ENCODE measurements at regions not wholly inside any gene's neighbourhood (a gene's known extent, or its start where the extent isn't known, plus 50 kb on each side); places are given as distances from the start of the nearest gene placed in this dataset.

DNA sequence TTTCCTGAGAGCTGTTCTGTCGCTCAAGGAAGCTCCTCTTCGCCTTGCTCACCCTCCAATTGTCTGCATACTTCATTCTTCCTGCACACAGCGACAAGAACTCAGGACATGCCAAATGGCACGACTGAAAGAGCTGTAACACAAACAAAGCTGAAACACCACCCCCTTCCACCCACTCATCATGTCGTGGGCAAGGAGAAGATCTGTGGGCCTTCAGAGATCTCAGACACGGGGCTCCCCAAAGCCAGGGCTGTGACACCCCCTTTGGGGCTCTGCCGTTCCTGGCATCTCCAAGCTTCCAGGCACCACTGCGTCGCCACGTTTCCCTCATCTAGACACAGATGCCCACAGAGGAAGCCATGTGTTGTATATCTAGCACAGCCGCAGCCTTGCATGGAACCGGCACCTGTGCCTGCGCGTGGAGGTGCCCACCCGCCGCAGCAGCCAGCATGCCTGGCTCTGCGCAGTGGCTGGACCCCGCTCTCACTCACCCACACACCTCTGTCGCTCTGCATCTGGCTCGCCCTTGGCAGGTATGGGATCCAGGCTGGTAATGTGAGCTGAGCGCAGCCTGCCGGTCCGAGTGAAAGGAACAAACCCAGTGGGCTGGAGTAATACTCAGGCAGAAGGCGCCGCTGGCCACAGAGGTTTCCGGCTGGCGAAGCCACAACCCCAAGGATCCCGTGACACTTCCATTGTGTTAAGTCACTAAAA is 676.4 kb upstream of the INTU start:
- Histone ChIP-seq H3K27me3 (replicated peaks in 1 of 2; ENCODE audit: control insufficient read depth in 2 of 2, insufficient read depth in 2 of 2, low read length in 1 of 2) (no peaks in the 10 kb centered on the region), H3K9ac (ENCODE audit: control insufficient read depth, insufficient read depth, low read length) (no peak overlapping the region), H2AFZ (ENCODE audit: control insufficient read depth, low read depth, low read length) (no peak overlapping the region), H3K4me3 (no peak overlapping the region), H3K4me2 (ENCODE audit: control insufficient read depth, insufficient read depth) (no peak overlapping the region), H4K20me1 (ENCODE audit: control insufficient read depth, insufficient read depth) (no peaks in the 10 kb centered on the region), H3K36me3 (ENCODE audit: control insufficient read depth in 2 of 2, insufficient read depth in 2 of 2, low read length in 1 of 2) (no peaks in the 10 kb centered on the region), H3K4me1 (ENCODE audit: control insufficient read depth, insufficient read depth, low read length) (no peaks in the 10 kb centered on the region), H3K9me3 (replicated peaks; ENCODE audit: control insufficient read depth, insufficient read depth, low read length) (no peaks in the 10 kb centered on the region), H3K27ac (ENCODE audit: control insufficient read depth, insufficient read depth) (no peak overlapping the region), H3K79me2 (ENCODE audit: control insufficient read depth, insufficient read depth, low read length) (no peaks in the 10 kb centered on the region)
- FAIRE-seq (no peak), ATAC-seq (no peak), DNase-seq (ENCODE audit: low read depth, low spot score) (no peak)
- ChIA-PET POLR2A (no interaction called here), RAD21 (ENCODE audit: unreplicated experiment) (no interaction called here), CTCF (no interaction called here), SMC1A (ENCODE audit: uncharacterized antibody, unreplicated experiment) (interaction anchor here (1.4 kb wide), 1 partner anchor 14 kb away, joined by 3 read pairs; no protein-coding TSS in a partner anchor)
- BruUV-seq (replicated peaks), result no TSS peak
- in situ Hi-C loops (cut with MboI), result no loop called here
- WGBS (ENCODE audit: insufficient coverage, insufficient replicate concordance, low lambda C conversion rate, missing lambda C conversion rate), result 57% methylated on average over 28 of the region's 28 CpGs
- TF ChIP-seq, protein P1, sequence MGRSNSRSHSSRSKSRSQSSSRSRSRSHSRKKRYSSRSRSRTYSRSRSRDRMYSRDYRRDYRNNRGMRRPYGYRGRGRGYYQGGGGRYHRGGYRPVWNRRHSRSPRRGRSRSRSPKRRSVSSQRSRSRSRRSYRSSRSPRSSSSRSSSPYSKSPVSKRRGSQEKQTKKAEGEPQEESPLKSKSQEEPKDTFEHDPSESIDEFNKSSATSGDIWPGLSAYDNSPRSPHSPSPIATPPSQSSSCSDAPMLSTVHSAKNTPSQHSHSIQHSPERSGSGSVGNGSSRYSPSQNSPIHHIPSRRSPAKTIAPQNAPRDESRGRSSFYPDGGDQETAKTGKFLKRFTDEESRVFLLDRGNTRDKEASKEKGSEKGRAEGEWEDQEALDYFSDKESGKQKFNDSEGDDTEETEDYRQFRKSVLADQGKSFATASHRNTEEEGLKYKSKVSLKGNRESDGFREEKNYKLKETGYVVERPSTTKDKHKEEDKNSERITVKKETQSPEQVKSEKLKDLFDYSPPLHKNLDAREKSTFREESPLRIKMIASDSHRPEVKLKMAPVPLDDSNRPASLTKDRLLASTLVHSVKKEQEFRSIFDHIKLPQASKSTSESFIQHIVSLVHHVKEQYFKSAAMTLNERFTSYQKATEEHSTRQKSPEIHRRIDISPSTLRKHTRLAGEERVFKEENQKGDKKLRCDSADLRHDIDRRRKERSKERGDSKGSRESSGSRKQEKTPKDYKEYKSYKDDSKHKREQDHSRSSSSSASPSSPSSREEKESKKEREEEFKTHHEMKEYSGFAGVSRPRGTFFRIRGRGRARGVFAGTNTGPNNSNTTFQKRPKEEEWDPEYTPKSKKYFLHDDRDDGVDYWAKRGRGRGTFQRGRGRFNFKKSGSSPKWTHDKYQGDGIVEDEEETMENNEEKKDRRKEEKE (IDR thresholded peaks at IDR 0.05), result no peak
- TF ChIP-seq ZBED1 (IDR thresholded peaks at IDR 0.05; ENCODE audit: borderline replicate concordance) (no peak), RUNX3 (IDR thresholded peaks at IDR 0.05; ENCODE audit: low read length) (no peak), LARP7 (IDR thresholded peaks at IDR 0.05) (no peak), MXI1 (IDR thresholded peaks at IDR 0.05; ENCODE audit: low read depth, low read length) (no peak), TCF7 (IDR thresholded peaks at IDR 0.05; ENCODE audit: borderline replicate concordance) (no peak), BRCA1 (IDR thresholded peaks at IDR 0.05; ENCODE audit: low read depth, low read length) (no peak), ZNF274 (IDR thresholded peaks at IDR 0.05; ENCODE audit: insufficient read depth, insufficient read length) (no peak)
- intact Hi-C loops (cut with micrococcal nuclease; ENCODE audit: unreplicated experiment), result no loop called here
